ENCODE measurements at regions not wholly inside any gene's neighbourhood (a gene's known extent, or its start where the extent isn't known, plus 50 kb on each side); places are given as distances from the start of the nearest gene placed in this dataset.

DNA sequence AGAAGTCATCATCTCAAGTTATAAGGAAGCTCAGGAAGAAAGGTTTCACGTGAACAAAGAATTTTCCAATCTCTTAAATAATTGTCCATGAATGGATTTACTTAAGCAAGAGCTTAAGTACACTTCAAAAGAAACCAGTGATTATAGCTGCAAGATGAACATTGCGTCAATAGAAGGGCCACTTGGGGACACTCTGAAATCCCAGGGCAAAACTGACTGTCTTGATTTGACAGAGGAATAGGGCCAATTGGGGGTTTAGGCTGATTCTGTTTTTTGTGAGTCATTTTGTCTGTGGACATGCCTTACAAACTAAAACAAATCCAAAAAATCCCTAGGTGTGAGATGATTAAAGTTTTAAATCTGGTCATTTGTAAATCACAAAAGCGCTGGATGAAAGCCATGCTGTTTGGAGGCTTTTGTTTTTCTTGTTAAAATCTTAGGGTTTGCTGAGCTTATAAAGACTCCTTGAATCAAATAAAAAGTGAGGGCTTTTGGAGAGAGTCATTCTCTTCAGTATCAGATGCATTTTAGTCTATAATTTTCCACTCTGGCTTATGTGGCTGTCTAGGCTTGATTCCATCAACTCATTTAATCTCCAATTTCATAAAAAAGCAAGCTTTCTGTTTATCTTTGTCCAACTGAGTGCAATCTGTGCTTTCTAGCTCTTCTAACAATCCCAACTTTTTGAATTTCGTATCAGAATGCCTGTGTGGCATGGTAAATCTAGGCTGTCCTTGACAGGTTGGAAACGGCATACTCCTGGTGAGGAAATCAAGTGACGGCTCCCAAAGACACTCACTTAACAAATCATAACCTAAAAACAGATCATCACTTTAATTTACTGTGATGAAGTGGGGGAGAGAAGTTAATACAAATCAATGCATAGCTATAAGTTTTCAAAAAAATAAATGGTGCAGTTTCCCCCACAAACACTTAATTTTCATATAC lies 98.2 kb upstream of the SOX9 start:
- no peak for ATAC-seq
- Histone ChIP-seq H3K4me1 (ENCODE audit: control insufficient read depth, insufficient read depth, low read length) (no peaks in the 10 kb centered on the region), H3K27me3 (ENCODE audit: control insufficient read depth, insufficient read depth) (no peaks in the 10 kb centered on the region), H3K4me3 (ENCODE audit: low read length) (no peak overlapping the region), H3K27ac (ENCODE audit: low read length) (no peak overlapping the region), H3K9me3 (ENCODE audit: control insufficient read depth, low read length) (no peaks in the 10 kb centered on the region)
- intact Hi-C loops (cut with DNase I): no loop called here
- WGBS: 69% methylated on average over 6 of the region's 6 CpGs
- no peak for DNase-seq

DNA sequence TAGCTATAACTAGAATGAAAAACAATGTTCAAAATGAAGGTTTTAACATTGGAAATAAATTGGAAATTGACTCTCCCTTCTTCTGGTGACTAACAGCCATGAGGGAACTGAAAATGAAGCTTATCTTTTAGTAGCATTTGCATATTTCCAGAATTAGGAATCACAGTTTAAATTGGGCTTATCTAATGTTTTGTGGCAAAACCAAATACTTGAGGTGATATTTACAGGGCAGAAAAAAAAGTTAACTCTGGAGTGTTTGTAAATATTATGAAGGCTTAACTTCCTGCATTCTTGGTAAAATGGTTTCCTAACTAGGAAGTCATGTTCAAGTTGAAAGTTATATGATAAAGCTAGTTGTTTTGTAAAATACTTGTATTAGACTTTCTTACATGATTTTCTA lies 96.4 kb upstream of the SOX9 start:
- intact Hi-C loops (cut with DNase I): no loop called here
- H3K9me3 ChIP-seq (ENCODE audit: control insufficient read depth, low read length): no peaks in the 10 kb centered on the region
- H3K27me3 ChIP-seq (ENCODE audit: control insufficient read depth, insufficient read depth): no peaks in the 10 kb centered on the region
- no peaks in the 10 kb centered on the region for H3K4me1 ChIP-seq (ENCODE audit: control insufficient read depth, insufficient read depth, low read length)
- DNase-seq: no peak
- H3K4me3 ChIP-seq (ENCODE audit: low read length): no peak overlapping the region
- H3K27ac ChIP-seq (ENCODE audit: low read length): no peak overlapping the region
- ATAC-seq: no peak

DNA sequence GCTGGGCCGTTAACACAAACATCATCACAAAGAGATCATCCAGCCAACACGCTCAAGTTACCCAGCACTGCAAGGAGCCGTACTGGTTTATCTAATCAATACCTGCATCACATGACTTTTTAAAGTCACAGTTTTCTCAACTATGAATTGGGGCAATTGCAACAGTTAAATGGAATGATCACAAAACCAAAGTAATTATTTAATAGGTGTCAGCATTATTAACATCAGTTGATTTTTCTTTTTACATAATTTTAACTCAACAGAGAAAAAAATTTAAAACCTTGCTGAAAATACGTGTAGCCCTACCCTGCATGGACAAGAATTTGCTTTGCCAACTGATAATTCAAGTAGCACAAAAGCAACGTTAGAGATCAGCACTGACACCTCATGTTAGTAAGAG lies 95.7 kb upstream of the SOX9 start:
- H3K4me3 ChIP-seq (ENCODE audit: low read length): no peak overlapping the region
- no peaks in the 10 kb centered on the region for H3K4me1 ChIP-seq (ENCODE audit: control insufficient read depth, insufficient read depth, low read length)
- H3K27me3 ChIP-seq (ENCODE audit: control insufficient read depth, insufficient read depth): no peaks in the 10 kb centered on the region
- WGBS: 46% methylated on average over 5 of the region's 5 CpGs
- H3K27ac ChIP-seq (ENCODE audit: low read length): no peak overlapping the region
- intact Hi-C loops (cut with DNase I): no loop called here
- no peak for ATAC-seq
- no peak for DNase-seq
- no peaks in the 10 kb centered on the region for H3K9me3 ChIP-seq (ENCODE audit: control insufficient read depth, low read length)

DNA sequence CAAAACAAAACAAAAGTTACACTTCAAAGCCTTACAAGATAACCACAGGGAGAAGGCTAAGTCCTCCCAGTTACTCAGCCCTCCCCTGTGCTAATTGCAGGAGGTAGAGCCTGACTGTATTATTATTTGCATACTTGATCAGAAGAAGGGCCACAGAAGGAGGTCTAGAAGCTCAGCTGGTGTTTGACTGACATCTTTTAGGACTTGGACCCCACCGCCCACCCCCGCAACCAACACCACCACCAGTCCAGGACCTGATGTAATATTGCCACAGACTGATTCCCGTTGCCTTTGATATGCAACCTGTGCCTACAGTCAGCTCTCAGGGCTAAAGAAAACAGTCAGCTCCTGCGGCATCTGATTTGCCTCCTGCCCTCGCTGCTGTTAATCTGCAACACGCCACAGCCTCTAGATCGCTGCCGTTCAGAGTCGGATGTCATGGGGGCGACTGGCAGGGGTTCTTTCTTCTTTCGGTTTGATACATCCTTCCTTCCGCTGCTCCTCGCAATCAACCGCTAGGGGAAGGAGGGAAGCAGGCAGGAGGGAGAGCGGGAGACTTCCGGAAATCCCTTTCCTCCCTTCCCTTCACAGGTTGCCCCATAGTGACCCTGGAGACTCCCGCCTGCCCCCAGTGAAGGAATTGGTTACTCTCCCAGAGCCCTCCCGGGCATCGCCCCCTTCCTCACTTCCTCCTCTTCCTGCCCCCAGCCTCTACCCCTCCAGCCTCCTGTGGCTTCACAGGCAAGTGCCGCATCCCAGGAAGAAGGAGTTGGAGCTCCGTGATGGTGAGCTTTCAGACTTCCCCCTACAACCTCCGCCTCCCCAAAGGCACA lies 90.5 kb upstream of the SOX9 start:
- Histone ChIP-seq H3K27ac (ENCODE audit: low read length) (no peak overlapping the region), H3K4me1 (ENCODE audit: control insufficient read depth, insufficient read depth, low read length) (peaks cover 2% of the 10 kb centered on the region), H3K4me3 (ENCODE audit: low read length) (peak overlapping the region; percentile 49), H3K27me3 (ENCODE audit: control insufficient read depth, insufficient read depth) (no peaks in the 10 kb centered on the region), H3K9me3 (ENCODE audit: control insufficient read depth, low read length) (no peaks in the 10 kb centered on the region)
- intact Hi-C loops (cut with DNase I): loop anchor here in 1 of 4 donors (10.0 kb wide), 1 partner anchor 85 kb away; no protein-coding TSS in a partner anchor
- peak; percentile 76 to 78 for ATAC-seq
- peak; percentile 40 to 80 (median 60) for DNase-seq
- WGBS: 3% methylated on average over 22 of the region's 22 CpGs

DNA sequence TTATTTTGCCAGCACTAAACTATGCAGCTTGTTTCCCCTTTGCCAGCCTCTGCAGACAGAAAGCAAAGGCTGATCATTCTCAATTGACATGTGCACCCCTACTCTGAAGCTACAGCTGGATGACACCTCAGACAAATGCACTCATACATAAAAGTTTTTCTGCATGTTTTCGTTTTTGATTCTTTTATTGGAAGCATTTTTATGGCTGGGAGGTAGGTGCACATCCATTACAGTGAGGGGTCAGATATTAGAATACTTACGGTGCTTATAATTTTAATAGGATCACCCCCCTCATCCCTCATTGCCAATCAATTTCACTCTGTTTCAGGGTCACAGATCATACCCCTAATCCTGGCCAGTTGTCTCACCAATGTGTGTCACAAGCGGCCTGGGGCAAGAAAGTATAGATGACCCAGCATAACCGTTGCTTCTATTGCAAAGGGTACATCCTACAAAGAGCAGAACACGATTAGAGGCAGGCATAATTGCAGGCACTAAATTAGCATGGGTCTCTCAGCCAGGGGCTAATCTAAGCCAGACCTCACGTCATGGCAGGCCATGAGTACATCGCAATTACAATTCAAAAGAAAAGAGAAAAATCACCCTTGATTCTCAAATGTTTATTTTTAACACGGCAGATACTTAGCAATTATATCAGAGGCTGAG lies 89.5 kb upstream of the SOX9 start:
- Histone ChIP-seq H3K9me3 (ENCODE audit: control insufficient read depth, low read length) (no peaks in the 10 kb centered on the region), H3K27me3 (ENCODE audit: control insufficient read depth, insufficient read depth) (no peaks in the 10 kb centered on the region), H3K4me1 (ENCODE audit: control insufficient read depth, insufficient read depth, low read length) (peaks cover 2% of the 10 kb centered on the region), H3K27ac (ENCODE audit: low read length) (no peak overlapping the region), H3K4me3 (ENCODE audit: low read length) (no peak overlapping the region)
- ATAC-seq (no peak), DNase-seq (no peak)
- 79% methylated on average over 8 of the region's 8 CpGs for WGBS
- intact Hi-C loops (cut with DNase I): loop anchor here in 1 of 4 donors (10.0 kb wide), 1 partner anchor 83 kb away; no protein-coding TSS in a partner anchor

DNA sequence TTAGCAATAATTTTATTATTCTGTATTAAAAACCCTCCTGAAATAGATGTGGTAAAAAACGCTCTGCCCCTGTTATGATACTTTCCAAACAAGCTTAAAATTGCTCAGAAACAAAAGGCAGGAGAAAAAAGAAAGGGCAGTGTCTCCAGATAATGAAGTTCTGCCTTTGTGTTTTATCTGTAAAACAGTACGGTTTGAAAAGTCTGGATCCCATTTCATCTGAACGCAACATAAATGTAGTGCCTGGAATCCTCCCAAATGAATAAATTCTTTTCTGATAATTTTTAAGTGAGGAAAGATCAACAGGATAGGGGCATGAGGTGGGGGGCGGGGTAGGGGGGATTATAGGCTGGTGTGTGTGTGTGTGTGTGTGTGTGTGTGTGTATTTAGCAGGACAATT lies 87.5 kb upstream of the SOX9 start:
- Histone ChIP-seq H3K4me3 (ENCODE audit: low read length) (no peak overlapping the region), H3K9me3 (ENCODE audit: control insufficient read depth, low read length) (no peaks in the 10 kb centered on the region), H3K4me1 (ENCODE audit: control insufficient read depth, insufficient read depth, low read length) (peaks cover 2% of the 10 kb centered on the region), H3K27ac (ENCODE audit: low read length) (no peak overlapping the region), H3K27me3 (ENCODE audit: control insufficient read depth, insufficient read depth) (no peaks in the 10 kb centered on the region)
- intact Hi-C loops (cut with DNase I): loop anchor here in 1 of 4 donors (10.0 kb wide), 1 partner anchor 81 kb away; no protein-coding TSS in a partner anchor
- DNase-seq (no peak), ATAC-seq (no peak)
- 48% methylated on average over 4 of the region's 4 CpGs for WGBS

DNA sequence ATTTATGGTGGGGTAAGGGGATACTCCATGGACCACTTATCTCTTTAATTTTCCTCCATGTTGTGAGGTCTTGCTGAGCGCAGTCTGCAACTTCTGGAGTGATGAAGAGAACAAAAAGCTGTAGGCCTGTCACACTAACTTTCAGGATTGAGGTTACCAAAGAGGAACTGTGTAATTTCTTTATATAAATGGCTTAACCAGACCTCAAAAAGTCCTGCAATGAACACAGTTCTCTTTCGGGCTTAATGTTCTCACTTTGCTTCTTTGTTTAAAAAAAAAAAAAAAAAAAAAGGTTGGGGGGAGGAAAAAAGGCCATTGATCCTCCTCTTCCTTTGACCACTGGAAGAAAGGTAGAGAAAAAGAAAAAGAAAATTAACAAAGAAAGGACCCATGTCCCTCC lies 86.8 kb upstream of the SOX9 start:
- peaks cover 2% of the 10 kb centered on the region for H3K4me1 ChIP-seq (ENCODE audit: control insufficient read depth, insufficient read depth, low read length)
- intact Hi-C loops (cut with DNase I): loop anchor here in 1 of 4 donors (10.0 kb wide), 1 partner anchor 81 kb away; no protein-coding TSS in a partner anchor
- no peak overlapping the region for H3K4me3 ChIP-seq (ENCODE audit: low read length)
- H3K9me3 ChIP-seq (ENCODE audit: control insufficient read depth, low read length): no peaks in the 10 kb centered on the region
- H3K27ac ChIP-seq (ENCODE audit: low read length): no peak overlapping the region
- no peak for DNase-seq
- WGBS: 80% methylated on average over 2 of the region's 2 CpGs
- ATAC-seq: no peak
- no peaks in the 10 kb centered on the region for H3K27me3 ChIP-seq (ENCODE audit: control insufficient read depth, insufficient read depth)

DNA sequence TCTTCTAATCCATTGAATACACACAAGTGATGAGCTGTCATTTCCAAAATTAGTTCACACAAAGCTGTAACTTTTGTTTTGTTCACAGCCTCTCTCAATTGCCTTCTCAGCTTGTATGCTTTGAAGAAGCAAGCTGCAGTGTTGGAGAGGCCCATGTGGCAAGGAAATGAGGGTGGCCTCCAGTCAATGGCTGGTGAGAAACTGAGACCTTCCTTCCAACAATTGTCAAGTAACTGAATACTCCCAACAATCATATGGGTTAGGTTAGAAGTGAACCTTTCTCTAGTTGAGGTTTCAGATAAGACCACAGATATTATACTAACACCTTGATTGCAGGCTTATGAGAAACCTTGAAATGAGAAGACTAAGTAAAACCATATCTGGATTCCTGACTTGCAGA lies 82.4 kb upstream of the SOX9 start:
- Histone ChIP-seq H3K9me3 (ENCODE audit: control insufficient read depth, low read length) (no peaks in the 10 kb centered on the region), H3K4me1 (ENCODE audit: control insufficient read depth, insufficient read depth, low read length) (no peaks in the 10 kb centered on the region), H3K27me3 (ENCODE audit: control insufficient read depth, insufficient read depth) (no peaks in the 10 kb centered on the region), H3K4me3 (ENCODE audit: low read length) (no peak overlapping the region), H3K27ac (ENCODE audit: low read length) (no peak overlapping the region)
- DNase-seq: no peak
- intact Hi-C loops (cut with DNase I): loop anchor here in 1 of 4 donors (10.0 kb wide), 1 partner anchor 76 kb away; no protein-coding TSS in a partner anchor
- ATAC-seq: no peak

DNA sequence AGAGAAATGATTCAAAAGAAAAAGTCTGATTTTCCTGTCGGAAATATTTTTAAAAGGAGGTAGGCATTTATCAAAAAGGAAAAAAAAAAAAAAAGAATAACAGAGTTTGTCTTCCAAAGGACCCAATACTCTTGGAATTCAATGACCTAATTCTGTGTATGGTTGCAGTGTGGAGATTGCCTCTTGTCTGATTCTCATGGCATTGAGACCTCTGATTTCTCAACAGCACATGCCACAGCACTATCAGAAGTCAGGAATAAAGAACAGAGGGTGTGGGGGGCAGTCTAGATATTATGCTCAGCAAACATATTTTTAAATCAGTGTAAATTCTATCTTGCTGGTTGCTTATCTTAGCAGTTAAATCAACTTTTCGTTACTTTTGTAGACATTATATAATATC lies 81.3 kb upstream of the SOX9 start:
- ATAC-seq (peak; percentile 56 to 65), DNase-seq (no peak)
- Histone ChIP-seq H3K27me3 (ENCODE audit: control insufficient read depth, insufficient read depth) (no peaks in the 10 kb centered on the region), H3K27ac (ENCODE audit: low read length) (no peak overlapping the region), H3K9me3 (ENCODE audit: control insufficient read depth, low read length) (no peaks in the 10 kb centered on the region), H3K4me1 (ENCODE audit: control insufficient read depth, insufficient read depth, low read length) (no peaks in the 10 kb centered on the region), H3K4me3 (ENCODE audit: low read length) (no peak overlapping the region)
- intact Hi-C loops (cut with DNase I): loop anchor here in 1 of 4 donors (10.0 kb wide), 1 partner anchor 75 kb away; no protein-coding TSS in a partner anchor
- 42% methylated on average over 2 of the region's 2 CpGs for WGBS

DNA sequence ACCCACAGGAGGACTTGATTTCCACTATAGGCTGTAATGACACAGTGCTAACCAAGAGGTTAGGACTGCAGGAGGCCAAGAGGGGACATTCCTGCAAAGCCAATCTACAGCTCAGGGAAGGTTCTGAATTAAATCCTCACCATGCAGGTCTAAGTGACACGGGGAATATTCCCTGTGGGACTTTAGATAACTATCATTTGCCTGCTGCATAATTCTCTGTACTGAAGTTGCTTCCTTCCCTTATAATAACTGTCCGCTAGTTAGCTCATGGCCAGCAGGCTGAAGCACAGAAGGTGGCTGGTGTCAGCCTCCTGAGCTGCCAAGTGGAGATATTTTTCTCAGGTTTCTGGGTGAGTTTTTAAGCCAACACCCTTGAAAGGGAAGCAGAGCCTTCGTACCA lies 74.6 kb upstream of the SOX9 start:
- Histone ChIP-seq H3K9me3 (ENCODE audit: control insufficient read depth, low read length) (no peaks in the 10 kb centered on the region), H3K27me3 (ENCODE audit: control insufficient read depth, insufficient read depth) (no peaks in the 10 kb centered on the region), H3K4me3 (ENCODE audit: low read length) (no peak overlapping the region), H3K27ac (ENCODE audit: low read length) (no peak overlapping the region), H3K4me1 (ENCODE audit: control insufficient read depth, insufficient read depth, low read length) (no peaks in the 10 kb centered on the region)
- WGBS: 78% methylated on average over 3 of the region's 3 CpGs
- intact Hi-C loops (cut with DNase I): no loop called here
- DNase-seq: no peak
- no peak for ATAC-seq
